HG02840 (cell line): ENCODE measurements at regions not wholly inside any gene's neighbourhood (a gene's known extent, or its start where the extent isn't known, plus 50 kb on each side); places are given as distances from the start of the nearest gene placed in this dataset.

Experiments
- ATAC-seq: cut with Tn5 transposase; IDR thresholded peaks from one replicate; pipeline ENCODE4 v1.9.1; 2021; ENCODE audit warnings: mild to moderate bottlenecking, moderate library complexity, moderate number of reproducible peaks; ENCODE audit not compliant: unreplicated experiment, low FRiP score

DNA sequence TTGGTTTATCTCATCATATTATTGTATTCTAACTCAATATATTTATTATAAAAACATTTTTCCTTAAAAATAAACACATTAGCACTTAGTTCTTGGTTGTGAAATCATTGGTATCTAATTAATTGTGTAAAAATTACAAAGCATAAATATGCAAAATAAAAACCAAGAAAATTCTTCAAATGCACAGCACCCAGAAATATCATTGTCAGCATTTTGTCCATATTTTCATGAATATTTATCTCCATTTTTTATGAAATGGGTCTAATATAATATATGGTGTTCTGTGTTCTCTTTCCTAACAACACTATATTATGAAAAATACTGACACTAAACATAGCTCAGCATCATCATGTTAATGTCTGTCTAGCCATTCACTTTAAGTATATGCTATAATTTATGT, 877.8 kb upstream of the MAP3K7 start:
- no peak for ATAC-seq

DNA sequence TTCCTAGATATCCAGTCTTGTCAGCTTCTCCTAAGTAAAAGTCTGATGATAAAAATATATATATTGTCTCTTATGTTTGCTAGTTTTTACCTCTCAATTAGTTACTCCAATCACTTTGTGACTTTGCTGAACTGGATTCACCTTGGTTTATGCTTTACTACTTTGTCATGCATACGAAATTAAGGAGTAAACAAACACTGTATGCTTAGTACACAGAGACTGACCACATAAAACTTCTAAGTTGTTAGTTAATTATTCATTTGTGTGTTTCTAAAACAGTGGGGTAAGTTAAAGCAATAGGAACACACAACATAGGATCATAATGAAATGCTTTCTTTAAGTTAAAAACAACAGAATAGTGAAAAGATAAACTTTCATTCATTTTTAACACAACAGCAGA, 877.3 kb upstream of the MAP3K7 start:
- no peak for ATAC-seq

DNA sequence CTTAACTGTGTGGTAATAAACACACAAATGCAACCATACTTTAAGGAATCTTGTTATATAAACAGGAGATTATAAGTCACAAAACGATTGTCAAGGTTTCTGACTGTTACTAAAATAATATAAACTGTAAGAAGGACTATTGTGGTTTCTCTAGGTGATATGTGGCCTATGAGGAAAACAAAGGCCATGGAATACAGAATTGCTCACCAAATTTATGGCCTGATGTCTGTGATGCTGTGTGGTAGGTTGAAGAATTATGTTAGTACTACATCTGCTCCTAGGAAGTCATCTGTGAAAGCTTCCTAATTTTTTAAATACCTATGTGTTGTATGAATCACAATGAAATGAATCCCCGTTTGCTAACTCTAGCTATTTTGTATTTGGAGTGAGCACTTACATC, 875.4 kb upstream of the MAP3K7 start:
- no peak for ATAC-seq

DNA sequence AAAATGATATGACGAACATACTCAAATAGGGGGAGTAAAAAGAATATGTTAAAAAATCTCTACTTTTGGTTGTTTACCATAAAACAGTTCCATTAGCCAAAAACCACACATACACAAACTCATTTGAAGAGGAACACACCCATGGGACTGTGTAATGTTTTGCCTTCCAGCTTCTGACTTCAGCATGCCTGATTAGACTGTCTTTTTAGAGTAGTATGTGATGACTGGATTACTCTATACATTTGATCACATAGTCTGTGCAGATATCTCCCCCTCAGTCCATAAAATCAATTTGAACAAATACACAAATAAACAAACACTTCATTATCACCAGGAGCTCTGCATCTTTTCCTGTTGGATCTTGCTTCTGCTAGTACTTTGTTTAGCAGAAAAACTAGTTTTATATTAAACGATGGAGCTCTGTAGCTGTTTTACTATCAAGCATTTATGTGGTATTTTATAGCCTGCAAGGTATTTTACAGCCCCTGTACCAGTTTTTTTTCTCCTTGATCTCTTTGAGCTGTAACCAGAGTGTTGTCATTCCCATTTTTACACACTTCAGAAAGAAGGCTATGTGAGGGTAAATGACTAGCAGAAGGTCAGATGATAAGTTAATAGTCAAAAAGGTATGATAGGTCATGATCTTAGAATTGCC, 866.5 kb upstream of the MAP3K7 start:
- ATAC-seq, result no peak

DNA sequence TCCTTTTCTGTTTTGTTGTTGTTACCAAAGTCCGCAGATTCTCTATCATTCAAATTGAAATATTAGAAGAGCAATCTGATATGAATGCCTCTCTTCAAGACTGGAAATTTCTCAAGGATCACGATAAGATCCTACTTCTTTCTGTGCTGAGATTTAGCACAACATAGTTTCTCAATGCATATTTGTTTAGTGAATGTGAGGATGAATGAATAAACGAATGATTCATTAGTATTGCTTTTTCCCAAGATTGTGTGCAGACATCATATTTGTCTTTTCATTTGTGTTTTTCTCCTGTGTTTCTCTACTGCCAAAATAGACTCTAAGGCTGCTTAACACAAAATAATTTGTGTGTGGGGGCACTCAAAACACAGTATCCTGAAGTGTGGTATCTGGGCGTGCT, 862.7 kb upstream of the MAP3K7 start:
- ATAC-seq, result no peak

DNA sequence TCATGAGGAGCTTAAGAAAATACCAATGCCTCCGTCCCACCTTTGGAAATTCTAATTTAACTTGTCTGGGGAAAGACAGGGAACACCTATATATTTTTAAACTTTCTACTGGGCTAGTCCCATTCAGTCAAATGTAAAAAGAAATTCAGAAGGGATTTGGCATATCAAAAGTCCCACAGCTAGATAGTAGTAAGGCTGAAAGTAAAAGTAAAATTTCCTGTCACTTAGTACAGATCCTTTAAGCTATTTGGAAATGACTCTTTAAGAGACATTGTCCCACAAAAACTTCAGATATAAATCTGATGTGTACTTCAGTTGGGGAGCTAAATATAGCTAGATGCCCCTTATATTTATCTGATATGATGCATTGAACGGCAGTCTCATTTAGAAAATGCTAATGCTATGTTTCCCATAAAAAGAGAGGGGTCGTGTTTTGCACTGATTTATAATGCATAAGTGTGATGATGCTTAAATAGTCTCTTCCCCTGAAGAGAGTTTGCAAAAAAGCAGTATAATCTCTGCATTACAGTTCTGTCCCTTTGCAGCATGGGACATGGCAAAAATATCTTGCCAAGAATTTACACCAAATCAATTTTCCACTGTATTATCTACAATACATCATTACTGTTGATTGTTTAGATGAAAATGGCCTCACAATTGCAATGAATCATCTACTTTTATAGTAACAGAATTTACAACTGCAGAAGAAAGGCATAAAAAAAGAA, 860.8 kb upstream of the MAP3K7 start:
- ATAC-seq, result no peak

DNA sequence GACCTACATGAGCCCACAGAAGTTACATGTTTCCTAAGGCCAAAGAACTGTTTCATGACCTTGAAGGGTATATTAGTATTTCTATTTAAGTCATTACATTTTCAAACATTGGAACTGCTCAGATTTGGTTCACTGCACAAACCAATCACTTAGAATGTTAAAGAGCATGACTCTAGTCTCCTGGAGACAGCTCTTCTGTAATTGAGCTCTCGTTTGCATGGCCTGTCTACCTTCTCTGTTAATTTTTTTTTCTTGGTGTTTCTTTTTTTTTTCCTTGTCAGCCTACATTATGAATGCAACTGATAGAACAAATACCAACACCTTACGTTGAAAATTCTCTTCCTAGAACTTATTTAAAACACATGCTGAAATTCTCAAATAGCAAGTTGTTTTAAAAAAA, 860.2 kb upstream of the MAP3K7 start:
- ATAC-seq, result no peak

DNA sequence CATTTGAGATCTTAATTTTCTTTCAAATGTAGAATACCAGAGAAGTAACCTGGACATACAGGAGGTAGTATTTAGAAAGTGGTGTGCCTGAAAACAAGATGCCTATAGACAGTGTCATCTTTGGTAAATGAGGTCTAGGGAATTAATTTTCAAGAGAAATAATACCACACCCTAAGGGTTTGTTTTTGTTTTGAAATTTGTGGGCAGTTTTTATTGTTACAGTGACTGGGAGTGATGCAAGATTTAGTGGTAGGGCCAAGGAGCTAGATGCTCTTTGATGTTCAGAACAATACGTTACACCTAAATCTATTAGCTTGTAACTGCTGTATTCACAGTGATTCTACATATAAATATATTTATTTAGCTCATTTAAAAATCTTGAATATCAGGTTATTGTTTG, 856.5 kb upstream of the MAP3K7 start:
- ATAC-seq, result no peak

DNA sequence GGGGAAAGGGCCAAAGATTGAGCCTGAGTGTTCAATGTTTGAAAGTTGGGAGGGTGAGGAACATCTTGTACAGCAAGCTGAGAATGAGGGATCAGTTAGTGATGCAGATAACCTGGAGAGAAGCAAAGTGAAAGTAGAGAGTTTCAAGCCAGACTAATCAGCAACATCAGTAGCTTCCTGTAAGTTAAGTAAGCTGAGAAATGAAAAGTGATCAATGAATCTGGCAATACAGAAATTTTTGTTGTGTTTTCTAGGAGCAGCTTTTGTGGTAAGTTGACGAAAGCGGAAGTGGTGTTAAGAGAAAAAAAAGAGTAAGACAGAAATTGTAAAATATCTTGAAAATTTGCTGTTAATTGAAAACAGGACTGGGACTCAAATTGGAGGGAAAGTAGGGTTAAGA, 855.5 kb upstream of the MAP3K7 start:
- ATAC-seq, result no peak

DNA sequence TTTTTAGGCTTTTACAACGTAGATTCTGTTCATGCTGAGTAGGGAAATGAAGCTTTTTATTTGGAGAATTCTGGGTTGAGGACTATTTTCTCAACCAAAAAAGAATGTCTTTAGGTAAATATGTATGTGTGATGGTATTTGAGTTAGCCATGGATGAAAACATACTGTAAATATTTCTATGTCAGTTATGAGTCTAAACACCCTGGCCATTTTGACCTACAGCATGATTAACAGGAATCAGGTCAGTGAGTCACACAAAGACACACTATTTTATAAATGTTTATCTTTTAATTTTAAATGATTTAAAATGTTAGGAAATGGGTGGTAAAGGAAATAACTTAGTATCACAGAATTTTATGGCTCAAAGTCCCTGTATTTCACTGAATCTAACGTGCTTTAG, 851.7 kb upstream of the MAP3K7 start:
- ATAC-seq, result no peak

DNA sequence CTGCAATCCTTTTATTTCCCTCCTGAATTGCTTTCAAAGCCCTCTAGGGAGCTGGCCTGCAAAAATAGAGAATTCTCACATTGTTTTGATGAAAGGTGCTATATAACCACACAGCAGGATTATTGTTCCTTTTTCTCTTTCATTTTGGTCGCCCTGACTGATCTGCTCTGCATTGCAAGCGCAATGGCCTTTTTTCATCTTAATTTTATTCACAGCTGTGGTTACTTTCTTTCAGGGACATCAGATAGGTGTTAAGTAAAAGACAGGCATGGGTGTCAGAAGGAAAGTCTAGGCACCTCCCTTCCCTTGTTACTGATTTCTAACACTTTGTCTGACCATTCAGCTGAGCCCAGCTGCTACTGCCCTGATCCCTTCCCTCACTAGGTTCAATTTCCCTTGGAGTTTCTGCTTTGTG, 850.5 kb upstream of the MAP3K7 start:
- ATAC-seq, result no peak

DNA sequence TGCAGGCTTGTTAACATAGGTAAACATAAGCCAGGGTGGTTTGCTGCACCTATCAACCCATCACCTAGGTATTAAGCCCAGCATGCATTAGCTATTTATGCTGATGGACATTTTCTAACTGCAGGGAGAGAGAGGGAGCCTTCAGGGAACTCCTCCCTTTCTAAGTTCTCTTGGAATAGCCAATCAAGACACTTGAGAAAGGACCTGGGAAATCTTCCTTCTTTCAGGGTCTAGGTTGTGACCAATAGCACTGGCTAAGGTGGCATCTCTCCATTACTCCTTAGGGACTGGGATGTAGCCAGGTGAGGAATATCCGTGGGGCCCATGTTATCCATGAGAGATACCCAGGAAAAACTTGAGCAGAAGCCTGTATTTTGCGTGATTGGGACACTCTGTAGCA, 849.6 kb upstream of the MAP3K7 start:
- ATAC-seq, result no peak

DNA sequence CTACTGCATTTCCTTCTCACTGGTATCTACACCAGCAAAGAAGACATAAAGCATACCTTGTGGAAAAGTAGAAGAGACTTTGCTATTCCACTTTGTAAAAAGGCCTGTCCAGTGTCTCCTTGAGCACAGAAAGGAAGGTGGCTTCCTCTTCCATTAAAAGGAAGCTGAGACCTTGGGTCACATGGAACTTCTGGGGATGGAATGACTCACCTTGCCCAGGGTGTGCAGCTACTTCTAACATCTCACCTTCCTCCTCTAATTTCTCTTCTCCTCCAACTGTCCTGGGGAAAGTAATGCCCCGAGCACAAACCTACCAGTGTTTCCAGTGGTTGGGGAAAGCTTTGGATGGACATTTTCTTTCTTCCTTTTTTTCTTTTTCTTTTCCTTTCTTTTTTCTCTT, 848.8 kb upstream of the MAP3K7 start:
- no peak for ATAC-seq

DNA sequence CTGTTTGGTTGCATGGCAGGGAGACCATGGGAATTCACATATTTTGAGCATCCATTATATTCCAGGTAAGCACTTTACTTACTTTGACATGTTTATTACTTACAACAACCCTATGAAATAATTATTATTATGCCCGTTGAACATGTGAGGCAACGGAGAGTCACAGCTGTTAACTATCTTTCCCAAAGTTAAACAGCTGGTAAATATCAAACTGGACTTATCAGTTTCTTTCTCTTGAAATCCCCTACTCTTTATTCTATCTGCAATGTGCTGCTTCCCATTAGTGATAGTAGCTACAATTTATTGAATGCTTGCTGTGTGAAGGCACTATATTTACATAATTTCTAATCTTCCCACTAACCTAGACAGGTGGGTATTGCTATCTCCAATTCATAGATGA, 847.7 kb upstream of the MAP3K7 start:
- ATAC-seq, result no peak

DNA sequence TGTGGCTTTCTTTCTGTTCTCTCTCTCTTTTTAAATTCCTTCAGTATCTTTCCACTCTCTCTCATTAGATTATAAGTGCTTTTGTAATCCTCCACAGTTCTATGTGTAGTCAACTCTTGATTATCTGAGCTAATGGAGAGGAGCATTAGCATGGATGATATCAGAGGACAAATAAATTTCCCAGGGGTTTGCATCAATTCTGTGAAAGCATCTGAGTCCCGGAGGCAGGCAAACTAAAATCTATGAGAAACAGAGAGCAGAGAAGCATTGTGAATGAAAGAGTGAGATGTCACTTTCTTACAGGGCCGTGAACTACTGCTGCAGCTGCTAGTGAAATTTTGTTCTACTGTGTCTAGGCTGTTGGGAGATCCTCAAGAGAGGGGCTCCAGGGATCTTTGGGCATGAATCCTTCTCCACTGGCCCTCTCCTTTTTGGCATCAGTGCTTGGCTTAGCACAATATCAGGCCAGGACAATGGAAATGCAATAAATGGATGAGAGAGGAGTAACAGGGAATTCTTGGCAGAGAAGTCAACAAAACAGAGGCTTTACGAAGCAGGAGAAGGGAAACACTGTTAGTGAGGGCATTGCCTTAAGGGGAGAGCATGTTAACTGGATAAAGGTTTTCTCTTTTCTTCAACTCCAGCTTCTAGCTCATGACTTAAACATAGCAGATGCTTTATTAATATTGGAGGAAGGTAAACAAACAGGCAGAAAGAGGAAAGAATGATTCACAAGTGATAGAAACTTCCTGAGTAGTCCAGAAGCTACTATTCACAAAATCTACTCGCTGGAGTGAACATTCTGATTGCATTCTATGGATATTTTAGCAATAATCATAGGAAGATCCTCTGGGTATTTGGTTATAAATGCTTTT, 847.0 kb upstream of the MAP3K7 start:
- no peak for ATAC-seq

DNA sequence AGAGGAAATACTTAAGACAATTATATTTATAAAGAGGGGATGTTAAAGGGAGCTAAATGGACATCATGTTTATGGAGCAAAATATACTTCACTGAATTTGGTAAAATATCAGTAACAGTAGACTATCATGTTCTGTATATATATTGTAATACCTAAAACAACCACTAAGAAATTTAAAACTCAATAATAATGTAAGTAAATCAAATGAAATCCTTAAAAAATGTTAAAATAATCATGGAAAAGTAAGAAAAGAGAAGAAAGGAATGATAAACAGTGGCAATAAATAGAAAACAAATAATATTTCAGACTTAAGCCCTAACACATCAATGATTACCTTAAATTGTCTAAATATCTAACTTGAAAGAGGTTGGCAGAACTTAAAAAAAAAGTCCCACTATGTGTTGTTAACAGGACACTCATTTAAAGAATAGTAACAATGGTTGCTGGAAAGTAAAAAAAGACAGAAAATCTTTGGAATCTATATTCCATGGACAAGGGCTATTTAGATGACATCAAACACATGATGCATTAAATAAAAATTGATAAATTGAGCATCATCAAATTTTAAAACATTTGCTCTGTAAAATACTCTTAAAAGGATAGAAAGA, 842.2 kb upstream of the MAP3K7 start:
- ATAC-seq, result no peak

DNA sequence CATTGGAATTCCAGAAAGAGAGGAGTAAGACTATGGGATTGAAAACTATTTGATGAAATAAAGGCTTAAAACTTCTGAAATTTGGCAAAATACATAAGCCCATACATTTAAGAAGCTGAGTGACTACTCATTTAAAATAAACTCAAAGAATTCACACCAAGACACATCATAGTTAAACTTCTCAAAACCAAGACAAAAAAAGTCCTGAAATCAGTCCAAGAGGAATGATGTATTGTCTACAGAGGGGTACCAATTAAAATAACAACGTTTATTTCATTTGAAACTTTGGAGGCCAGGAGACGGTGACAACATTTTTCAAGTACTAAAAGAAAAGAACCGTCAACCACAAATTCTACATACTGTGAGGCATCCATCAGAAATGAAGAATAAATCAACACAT, 841.4 kb upstream of the MAP3K7 start:
- no peak for ATAC-seq

DNA sequence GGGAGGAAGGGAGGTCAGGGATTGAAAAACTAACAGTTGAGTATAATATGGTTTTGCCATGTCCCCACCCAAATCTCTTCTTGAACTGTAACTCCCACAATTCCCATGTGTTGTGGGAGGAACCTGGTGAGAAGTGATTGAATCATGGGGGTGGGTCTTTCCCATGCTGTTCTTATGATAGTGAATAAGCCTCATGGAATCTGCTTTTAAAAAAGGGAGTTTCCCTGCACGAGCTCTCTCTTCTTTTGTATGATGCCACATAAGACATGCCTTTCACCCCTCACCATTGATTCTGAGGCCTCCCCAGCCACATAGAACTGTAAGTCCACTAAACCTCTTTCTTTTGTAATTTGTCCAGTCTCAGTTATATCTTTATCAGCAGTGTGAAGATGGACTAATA, 833.4 kb upstream of the MAP3K7 start:
- no peak for ATAC-seq

DNA sequence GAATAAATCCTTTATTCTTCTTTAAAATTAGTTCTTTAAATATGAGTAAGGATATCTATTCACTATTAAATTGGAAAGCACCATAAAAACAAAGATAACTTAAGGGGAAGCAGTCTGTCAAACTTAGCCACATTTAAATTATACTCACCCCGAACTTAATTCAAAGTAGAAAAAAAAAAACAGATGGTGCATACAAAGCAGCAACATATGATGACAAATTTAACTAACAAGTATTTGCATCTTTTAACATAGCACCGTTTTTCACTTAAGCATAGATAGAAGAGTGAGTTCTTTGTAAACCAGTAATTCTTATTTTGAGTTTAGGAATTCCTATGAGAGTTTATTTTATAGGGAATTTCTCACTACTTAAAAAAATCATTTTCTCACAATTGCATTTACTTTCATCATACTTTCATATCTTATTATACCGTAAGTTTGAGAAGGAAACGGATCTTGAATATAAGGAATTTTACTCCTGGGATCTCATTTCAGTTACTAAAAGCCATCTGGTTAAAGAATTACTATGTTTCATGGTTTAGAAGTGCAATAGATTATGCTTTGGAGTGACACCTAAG, 828.2 kb upstream of the MAP3K7 start:
- ATAC-seq, result no peak

DNA sequence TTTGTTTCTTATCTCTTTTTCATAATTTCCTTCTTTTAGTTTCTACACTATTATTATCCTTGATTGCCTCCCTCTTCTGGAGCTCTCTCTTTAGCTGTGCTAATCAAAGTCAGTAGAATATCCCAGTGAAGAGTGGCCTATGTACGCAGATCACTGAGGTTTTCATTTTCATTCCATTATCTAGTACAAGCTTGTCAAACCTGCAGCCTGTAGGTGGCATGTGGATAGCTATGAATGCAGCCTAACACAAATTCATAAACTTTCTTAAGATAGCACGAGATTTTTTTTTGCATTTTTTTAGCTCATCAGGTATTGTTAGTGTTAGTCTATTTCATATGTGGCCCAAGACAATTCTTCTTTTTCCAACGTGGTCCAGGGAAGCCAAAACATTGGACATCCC, 825.7 kb upstream of the MAP3K7 start:
- no peak for ATAC-seq

DNA sequence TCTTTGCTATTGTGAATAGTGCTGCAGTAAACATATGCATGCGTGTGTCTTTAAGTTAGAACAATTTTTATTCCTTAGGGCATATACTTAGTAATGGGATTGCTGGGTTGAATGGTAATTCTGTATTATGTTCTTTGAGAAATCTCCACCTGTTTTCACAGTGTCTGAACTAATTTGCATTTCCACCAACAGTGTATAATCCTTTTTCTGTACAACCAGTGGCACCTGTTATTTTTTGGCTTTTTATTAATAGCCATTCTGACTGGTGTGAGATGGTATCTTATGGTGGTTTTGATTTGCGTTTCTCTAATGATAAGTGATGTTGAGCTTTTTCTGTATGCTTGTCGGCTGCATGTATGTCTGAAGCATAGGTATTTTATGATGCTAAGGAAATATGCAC, 820.8 kb upstream of the MAP3K7 start:
- ATAC-seq, result no peak
